ENCODE measurements at regions not wholly inside any gene's neighbourhood (a gene's known extent, or its start where the extent isn't known, plus 50 kb on each side); places are given as distances from the start of the nearest gene placed in this dataset.
"Not testable (repeated sequence)": the region's sequence is repeated elsewhere in the genome, so short reads cannot be mapped to it uniquely, and the experiment has no call there.

DNA sequence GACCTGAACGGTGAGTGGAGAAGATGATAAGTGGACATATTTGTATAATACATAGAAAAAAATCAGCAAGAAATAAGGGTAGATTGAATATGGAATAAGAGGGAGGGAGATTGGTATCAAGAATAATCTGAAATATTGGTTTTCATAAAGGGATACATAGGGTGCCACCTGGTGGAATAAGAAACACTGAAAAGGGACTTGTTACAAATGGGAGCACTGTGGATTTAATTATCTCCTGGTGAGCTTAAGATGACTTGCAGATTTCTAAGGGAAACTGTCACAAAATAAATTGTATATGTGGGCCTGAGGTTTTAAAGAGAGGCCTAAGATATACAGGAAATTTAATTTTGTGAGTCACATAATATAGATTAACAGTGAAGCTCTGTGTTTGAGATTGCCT, 1403.5 kb upstream of the CDH18 start:
- ChIA-PET CTCF (no interaction called here), POLR2A (no interaction called here)

DNA sequence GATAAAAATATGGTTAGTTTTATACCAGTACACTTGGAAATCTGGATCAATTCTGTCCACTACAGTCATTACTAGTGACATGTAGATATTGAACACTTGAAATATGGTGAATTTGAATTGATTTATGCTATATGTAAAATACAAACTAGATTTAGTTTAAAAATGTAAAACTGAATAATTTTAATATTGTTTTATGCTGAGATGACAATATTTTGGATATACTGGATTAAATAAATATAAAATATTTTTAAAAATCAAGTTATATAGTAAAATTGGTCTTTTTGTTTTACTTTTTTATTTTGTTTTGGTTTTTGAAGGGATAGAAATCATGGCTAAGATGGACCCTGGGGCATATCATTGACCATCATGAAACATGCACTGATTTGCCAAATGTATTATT, 1372.8 kb upstream of the CDH18 start:
- CTCF ChIA-PET, POLR2A ChIA-PET: not testable (repeated sequence)

DNA sequence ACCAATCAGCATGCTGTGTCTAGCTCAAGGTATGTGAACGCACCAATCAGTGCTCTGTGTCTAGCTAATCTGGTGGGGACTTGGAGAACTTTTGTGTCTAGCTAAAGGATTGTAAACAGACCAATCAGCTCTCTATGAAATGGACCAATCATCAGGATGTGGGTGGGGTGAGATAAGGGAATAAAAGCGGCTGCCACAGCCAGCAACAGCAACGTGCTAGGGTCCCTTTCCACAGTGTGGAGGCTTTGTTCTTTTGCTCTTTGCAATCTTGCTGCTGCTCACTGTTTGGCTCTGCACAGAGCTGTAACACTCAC, 1353.9 kb upstream of the CDH18 start:
- POLR2A ChIA-PET, CTCF ChIA-PET: not testable (repeated sequence)

GRCh38 chr5:21341203-21341947, 1353.4 kb upstream of the CDH18 start:
- CTCF ChIA-PET, POLR2A ChIA-PET: not testable (repeated sequence)

- POLR2A ChIA-PET, CTCF ChIA-PET: not testable (repeated sequence)
Observed at GRCh38 chr5:21340233-21340632, 1352.2 kb upstream of the CDH18 start.

DNA sequence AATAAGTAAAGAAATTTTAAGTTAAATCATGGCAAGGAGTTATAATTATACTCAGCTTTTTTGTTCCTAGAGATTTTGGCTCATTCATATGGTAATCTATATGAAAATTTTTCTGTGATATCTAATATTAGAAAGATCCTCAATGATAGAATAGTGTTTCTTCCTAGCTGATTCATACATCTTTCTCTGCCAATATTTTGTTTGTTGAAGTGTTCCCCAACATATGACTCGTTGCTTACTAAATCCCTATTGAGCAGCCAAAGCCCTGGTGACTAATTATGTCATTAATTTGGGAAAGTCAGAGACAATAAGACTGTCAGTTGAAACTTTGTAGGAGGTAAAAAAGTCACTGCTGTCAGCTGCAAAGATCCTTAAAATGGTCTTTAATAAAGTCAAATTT, 1348.5 kb upstream of the CDH18 start:
- CTCF ChIA-PET, POLR2A ChIA-PET: not testable (repeated sequence)

GRCh38 chr5:21315376-21315775, 1327.4 kb upstream of the CDH18 start:
- CTCF ChIA-PET, POLR2A ChIA-PET: not testable (repeated sequence)

- POLR2A ChIA-PET, CTCF ChIA-PET: not testable (repeated sequence)
Observed at GRCh38 chr5:21301205-21301604, 1313.2 kb upstream of the CDH18 start.

GRCh38 chr5:21274361-21274760, 1286.4 kb upstream of the CDH18 start:
- CTCF ChIA-PET, POLR2A ChIA-PET: not testable (repeated sequence)

GRCh38 chr5:21263361-21263760, 1275.4 kb upstream of the CDH18 start:
- POLR2A ChIA-PET, result no interaction called here
- CTCF ChIA-PET, result no interaction called here

GRCh38 chr5:21254161-21254560, 1266.2 kb upstream of the CDH18 start:
- ChIA-PET POLR2A (no interaction called here), CTCF (no interaction called here)

GRCh38 chr5:21244982-21245381, 1257.0 kb upstream of the CDH18 start:
- ChIA-PET CTCF (no interaction called here), POLR2A (no interaction called here)

DNA sequence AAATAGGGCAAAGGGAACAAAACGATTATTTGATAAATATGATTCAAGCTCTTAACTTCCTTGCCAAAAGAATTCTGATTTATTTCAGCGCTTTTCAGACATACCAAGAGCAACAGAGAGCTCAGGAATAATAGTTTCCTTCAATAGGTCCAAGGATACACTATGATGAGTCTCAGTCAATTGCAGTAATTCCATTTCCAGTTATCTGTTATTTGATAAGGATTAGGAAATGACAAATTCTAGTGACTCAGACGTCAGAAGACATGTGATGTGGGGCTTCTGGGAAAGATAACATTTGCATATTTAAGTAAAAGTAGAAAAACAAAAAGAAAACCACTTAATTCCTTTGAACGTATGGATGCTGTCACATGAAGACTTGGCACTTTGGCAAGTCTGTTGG, 1250.8 kb upstream of the CDH18 start:
- POLR2A ChIA-PET, result no interaction called here
- CTCF ChIA-PET, result no interaction called here

DNA sequence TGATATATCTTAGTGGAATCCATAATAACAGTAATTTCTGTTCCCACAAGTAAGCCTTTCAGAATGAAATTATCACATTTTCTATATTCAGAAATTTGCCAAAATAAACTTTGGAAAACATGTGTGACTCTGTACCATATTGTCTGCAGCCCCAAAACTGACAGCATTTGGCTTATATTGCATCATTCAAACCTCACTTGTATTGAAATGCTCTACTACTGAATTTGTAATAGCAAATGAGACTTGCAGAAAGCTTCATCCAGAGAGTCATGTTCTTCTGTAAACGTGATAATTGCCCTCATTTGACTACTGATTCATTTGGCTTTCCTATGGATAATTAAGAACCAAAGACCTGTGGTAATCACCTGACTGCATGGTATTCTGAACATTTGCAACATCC, 1249.5 kb upstream of the CDH18 start:
- ChIA-PET CTCF (no interaction called here), POLR2A (no interaction called here)

GRCh38 chr5:21236971-21237427, 1249.0 kb upstream of the CDH18 start:
- CTCF ChIA-PET, result no interaction called here
- POLR2A ChIA-PET, result no interaction called here

DNA sequence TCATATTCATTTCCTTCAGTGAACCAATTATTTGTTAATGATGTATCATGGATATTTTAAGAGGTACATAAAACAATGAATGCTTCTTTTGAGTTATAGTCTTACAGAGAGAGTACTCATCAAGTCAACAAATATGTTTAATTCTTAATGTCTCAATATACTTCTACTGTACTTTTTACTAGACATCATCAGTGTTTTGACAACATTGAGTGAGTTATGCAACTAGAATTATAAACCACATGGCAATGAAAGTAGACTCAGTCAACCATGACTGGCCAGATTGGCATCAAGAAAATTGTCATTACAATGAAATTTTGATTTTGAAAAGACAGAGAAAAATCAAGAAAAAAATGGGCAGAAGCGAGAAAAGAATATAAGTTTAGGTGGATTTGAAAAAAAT, 1248.1 kb upstream of the CDH18 start:
- CTCF ChIA-PET, result no interaction called here
- POLR2A ChIA-PET, result no interaction called here

GRCh38 chr5:21225223-21226064, 1237.4 kb upstream of the CDH18 start:
- ChIA-PET CTCF (no interaction called here), POLR2A (no interaction called here)

GRCh38 chr5:21221616-21222015, 1233.6 kb upstream of the CDH18 start:
- ChIA-PET POLR2A (no interaction called here), CTCF (no interaction called here)

DNA sequence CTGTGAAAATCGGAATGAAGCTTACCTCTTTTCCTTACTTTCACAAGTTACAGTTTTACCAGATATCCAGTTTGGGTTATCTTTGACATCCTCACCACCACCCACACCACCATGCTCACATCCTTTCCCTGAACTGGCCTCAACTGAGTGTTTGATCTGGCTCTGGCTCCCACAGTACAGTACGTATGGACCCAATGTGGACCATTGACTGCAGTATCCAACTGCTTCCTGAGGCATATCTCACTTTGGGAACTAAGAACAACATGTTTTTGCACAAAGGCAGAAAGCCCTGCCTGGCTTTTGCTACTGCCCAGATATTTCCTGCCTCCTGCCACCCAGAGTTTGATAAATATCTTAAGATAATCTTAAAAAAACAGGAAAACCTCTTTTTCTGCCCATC, 1232.0 kb upstream of the CDH18 start:
- ChIA-PET POLR2A (no interaction called here), CTCF (no interaction called here)

DNA sequence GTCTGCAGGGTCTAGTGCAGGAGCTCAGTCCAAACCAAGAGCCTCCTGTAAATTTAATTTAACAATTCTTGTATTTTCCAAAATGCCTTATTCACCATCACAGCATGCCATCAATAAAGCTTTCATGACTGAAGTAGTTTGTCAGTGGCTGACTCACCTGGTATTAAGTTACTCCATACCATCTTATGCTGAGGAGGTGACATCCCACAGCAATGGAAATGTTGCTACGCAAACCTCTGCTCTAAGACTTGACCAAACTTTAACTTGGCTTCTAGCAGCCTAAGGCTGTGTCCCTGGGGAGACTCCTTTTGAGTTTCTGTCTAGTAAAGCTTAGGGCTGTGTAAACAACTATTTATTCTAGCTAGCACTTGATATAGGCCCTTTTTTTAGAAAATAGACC, 1231.3 kb upstream of the CDH18 start:
- CTCF ChIA-PET, result no interaction called here

DNA sequence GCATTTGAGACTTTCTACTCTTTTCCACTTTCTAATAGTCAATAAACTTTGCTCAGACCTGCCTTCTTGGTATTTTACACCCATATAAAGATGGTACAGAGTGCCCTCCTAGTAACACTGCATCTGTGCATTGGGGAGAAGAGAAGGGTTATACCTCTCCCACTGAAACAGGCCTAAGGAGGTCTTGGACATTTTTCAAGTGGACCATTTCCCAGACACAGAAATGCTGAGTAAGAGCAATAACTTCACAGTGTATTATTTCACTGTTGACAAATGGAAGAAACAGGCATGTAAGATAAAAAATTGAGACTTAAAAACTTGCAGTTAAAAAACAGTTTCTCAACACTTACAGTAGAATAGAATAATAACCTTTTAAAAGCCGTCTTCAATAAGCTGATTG, 1224.0 kb upstream of the CDH18 start:
- CTCF ChIA-PET, result no interaction called here
- POLR2A ChIA-PET, result no interaction called here

More for the DNA sequence above, 1231.3 kb upstream of the CDH18 start:
- POLR2A ChIA-PET, result no interaction called here

GRCh38 chr5:21209409-21209808, 1221.4 kb upstream of the CDH18 start:
- ChIA-PET CTCF (no interaction called here), POLR2A (no interaction called here)

Data from activated CD8-positive, alpha-beta memory T cell treated with anti-CD3 and anti-CD28 coated beads for 36 hours (primary cell).